ENCODE measurements at regions not wholly inside any gene's neighbourhood (a gene's known extent, or its start where the extent isn't known, plus 50 kb on each side); places are given as distances from the start of the nearest gene placed in this dataset.
"Not testable (repeated sequence)": the region's sequence is repeated elsewhere in the genome, so short reads cannot be mapped to it uniquely, and the experiment has no call there.

DNA sequence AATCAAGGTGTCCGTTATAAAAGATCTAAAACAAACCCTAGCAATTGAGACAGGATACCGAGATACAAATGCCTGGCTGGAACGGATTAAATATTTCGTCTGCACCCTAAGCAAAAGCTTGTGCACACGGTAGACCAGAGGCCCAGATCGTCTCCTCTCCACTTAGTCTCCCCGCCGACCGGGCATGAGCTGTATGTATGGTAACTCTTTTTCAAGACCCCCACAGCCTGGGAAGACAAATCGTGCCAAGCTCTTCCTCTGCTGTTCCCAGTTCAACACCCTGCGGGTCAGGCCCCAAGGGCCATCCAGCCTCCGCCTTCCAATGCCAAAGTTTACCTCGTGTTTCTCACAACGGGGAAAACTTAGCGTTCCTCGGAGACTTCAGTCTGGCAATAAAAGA is 285.7 kb upstream of the GALNT17 start:
- DNase-seq (ENCODE audit: low read depth in 2 of 2): no peak

DNA sequence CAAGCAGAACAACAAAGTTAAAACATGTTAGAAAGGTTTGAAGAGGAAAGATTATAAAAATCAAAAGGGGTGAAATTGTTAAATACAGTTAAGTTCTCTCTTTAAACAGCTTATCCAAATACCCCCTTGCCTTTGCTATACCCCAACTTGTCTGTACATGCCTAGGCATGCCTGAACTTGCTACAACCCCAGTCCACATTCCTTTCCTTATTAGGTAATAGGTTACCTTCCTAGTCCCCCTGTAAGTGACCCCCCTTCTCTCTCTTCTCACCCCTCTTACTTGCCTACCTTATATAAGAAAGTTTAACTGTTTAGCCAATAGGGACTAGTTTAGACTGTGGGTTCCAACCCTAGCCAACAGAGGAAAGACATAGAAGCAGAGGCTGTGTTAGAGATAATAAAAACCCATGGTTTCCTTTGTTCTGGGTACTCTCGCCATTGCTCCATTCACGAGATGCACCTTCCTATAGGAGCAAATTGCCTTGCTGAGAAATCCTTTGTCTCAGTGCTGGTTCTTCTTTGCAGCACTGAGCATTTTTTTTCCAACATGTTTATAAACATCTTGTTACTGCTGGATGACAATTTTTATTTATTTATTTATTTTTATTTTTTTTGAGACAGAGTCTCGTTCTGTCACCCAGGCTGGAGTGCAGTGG is 282.2 kb upstream of the GALNT17 start:
- DNase-seq (ENCODE audit: low read depth in 2 of 2): no peak

- no peak for DNase-seq (ENCODE audit: low read depth in 2 of 2)
These were observed 276.6 kb upstream of the GALNT17 start for GRCh38 chr7:70855373-70855772.

GRCh38 chr7:70856901-70857630 is 274.9 kb upstream of the GALNT17 start:
- peak; percentile 44 to 55 for DNase-seq (ENCODE audit: low read depth in 2 of 2)

- no peak for DNase-seq (ENCODE audit: low read depth in 2 of 2)
These were observed 274.0 kb upstream of the GALNT17 start for GRCh38 chr7:70857793-70858545.

- no peak for DNase-seq (ENCODE audit: low read depth in 2 of 2)
These were observed 264.4 kb upstream of the GALNT17 start for GRCh38 chr7:70867513-70867912.

GRCh38 chr7:70870349-70870748 is 261.6 kb upstream of the GALNT17 start:
- no peak for DNase-seq (ENCODE audit: low read depth in 2 of 2)

DNA sequence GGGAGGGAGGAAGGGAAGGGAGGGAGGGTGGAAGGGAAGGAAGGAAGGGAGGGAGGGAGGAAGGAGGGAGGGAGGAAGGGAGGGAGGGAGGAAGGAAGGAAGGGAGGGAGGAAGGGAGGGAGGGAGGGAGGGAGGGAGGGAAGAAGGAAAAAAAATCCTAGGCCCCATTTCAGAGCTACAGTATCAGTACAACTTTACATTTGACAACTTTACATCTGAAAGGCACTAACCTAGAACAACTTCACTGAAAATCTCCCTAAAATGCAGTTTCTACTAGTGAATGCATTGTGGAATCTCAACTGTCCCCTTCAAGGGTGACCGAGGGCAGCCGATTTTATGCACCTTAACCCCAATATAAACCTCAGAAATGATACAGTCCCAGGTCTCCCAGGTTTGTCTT is 259.8 kb upstream of the GALNT17 start:
- DNase-seq (ENCODE audit: low read depth in 2 of 2): no peak

DNA sequence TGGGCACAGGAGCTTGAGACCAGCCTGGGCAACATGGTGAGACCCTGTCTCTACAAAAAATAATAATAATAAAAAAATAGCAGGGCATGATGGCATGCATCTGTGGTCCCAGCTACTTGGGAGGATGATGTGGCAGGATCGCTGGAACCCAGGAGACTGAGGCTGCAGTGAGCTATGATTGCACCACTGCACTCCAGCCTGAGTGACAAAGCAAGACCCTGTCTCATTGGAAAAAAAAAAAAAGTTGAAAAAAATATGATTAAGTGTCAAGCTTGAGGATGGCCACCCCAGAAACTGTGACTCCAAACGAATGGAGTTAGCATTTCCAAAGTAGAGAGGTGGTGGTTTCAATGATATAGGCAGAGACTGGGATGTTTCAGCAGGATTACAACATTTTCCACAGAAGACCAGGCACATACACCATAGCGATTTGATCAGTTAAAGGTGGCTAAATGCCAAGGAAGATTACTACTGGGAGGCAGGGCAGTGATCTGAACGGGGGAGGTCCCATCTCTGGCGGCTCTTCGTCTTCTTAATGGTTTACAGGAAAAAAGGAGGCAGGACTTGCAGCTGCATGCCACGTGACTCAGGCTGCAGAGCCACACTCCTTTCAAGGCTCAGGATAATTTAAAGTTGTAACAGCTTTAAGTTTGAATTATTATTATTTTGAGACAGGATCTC is 250.6 kb upstream of the GALNT17 start:
- no peak for DNase-seq (ENCODE audit: low read depth in 2 of 2)

DNA sequence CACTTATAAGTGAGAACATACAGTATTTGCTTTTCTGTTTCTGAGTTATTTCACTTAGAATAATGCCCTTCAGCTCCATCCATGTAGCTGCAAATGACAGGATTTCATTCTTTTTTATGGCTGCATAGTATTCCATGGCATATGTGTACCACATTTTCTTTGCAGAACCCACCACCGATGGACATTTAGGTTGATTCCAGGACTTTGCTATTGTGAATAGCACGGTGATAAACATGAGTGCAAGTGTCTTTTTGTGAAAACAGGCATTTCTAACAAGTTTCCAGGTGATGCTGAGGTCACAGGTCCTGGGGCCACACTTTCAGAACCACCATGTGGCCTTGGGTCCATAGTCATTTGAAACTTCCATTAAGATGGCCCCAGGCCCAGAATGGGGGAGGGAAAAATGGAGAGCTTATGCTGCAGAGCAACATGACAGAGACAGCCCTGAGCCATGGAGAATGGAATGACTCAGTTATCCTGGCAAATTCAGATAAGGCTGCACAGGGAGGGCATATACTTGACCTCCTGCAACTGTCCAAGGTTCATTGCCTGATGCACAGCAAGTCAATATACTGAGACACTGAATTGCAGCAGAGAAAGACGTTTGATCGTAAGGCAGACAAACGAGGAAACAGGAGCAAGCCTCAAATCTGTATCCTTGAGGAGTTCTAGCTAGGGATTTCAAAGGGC is 248.0 kb upstream of the GALNT17 start:
- no peak for DNase-seq (ENCODE audit: low read depth in 2 of 2)

DNA sequence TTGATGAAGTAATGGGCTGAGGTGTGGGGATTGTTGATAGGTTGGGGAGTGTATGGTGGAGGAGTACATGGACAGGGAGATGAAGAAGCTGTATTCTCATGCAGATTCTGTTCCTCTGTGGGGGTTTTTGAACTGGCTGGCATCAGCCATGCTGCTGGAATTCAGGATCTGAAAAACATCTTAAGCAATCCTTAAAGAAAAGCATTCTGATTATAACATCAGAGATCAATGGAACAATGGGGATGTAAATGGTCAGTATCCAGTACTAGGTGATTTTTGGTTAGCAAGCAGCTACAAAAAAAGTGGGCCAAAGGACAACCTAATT is 247.5 kb upstream of the GALNT17 start:
- no peak for DNase-seq (ENCODE audit: low read depth in 2 of 2)

DNA sequence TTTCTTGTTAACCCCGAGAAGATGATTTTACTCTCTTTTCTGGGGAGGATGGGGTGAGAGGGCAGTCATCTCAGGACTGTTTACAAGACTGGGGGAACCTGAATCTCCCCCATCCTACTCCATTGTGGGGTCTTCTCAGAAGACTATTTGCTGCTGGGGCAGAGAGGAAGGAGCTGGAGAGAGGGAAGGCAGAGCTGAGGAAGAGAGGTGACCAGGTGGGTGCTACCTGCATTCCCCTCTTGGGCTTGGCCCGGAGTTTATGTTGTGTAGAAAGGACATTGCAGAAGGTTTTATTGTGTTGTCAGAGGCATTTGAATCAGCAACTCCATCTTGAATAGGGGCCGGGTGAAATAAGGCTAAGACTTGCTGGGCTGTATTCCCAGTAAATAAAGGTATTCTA is 247.1 kb upstream of the GALNT17 start:
- DNase-seq (ENCODE audit: low read depth in 2 of 2): no peak

GRCh38 chr7:70886547-70886946 is 245.4 kb upstream of the GALNT17 start:
- DNase-seq (ENCODE audit: low read depth in 2 of 2): no peak

- no peak for DNase-seq (ENCODE audit: low read depth in 2 of 2)
These were observed 244.8 kb upstream of the GALNT17 start for GRCh38 chr7:70887186-70887585.

DNA sequence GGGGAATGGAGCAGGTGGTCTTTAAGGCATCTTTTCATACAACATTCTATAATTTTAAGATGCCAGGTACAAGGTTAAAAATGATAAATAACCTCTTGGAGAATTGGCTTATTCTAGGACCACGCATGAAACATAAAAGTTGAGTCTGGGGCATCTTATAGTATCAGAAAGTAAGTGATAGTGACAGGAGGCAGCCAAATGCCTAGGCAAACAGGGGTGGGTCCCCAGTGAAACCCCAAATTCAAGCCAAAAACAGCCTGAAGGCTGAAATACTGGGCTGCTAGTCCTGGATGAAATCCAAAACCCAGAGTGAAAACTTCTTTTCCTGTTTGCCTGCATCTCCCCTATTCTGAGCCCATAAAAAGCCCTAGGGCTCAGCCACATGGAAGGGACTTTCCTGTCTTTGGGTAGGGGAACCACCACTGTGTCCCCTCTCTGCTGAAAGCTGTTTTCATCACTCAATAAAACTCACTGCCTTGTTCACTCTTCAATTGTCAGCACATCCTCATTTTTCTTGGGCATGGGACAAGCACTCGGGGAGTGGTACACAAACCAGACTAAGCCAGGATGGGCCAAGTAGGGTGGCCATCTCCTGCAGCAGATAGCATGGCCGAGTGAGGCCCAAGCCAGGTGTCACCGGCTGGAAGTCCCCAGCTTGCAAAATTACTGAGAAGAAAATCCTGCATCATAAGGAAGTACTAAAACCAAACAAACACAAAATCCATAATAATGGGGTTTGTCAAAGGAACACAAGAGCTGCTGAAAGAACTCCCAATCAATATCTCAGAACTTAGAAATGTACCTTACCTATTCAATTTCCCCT is 241.6 kb upstream of the GALNT17 start:
- DNase-seq (ENCODE audit: low read depth in 2 of 2): no peak

- DNase-seq (ENCODE audit: low read depth in 2 of 2): no peak
These were observed 238.5 kb upstream of the GALNT17 start for GRCh38 chr7:70893422-70893821.

- no peak for DNase-seq (ENCODE audit: low read depth in 2 of 2)
These were observed 237.8 kb upstream of the GALNT17 start for GRCh38 chr7:70893971-70894715.

DNA sequence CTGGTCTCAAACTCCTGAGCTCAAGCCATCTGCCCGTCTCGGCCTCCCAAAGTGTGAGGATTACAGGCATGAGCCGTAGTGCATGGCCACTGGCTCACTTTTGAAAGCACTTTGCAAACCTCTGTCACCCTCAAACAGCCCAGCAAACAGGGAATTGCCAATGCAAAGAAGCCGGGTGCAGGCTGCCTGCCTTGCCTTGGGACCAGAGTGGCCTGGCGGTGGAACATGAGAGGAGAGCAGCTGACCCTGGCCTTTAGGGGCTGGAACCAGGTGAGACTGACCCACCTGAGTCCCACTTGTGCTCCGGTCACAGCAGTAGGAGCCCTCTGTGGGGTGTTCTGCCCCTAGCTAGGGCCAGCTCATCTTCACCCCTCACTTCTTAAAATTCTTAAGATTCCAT is 237.1 kb upstream of the GALNT17 start:
- no peak for DNase-seq (ENCODE audit: low read depth in 2 of 2)

DNA sequence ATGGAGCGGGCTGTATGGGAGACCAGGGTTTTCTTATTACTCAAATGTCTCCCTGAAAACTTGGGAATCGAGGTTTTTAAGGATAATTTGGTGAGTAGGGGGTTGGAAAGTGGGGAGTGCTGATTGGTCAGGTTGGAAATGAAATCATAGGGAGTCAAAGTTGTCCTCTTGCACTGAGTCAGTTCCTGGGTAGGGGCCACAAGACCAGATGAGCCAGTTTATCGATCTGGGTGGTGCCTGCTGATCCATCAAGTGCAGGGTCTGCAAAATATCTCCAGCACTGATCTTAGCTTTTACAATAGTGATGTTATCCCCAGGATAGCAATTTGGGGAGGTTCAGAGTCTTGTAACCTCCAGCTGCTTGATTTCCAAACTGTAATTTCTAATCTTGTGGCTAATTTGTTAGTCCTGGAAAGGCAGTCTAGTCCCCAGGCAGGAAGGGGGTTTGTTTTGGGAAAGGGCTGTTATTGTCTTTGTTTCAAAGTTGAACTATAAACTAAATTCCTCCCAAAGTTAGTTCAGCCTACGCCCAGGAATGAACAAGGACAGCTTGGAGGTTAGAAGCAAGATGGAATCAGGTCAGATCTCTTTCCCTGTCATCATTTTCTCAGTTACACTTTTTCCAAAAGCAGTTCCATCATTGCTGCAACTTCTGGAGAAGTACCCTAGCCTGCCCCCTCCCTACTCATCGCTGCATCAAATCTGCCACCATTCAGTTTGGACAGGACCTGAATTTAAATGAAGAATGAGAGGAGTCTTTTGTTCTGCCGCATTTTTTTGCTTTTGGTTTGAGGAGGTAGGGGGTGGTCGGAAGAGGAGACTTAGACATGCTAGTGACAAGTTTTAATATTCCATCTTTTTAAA is 236.4 kb upstream of the GALNT17 start:
- DNase-seq (ENCODE audit: low read depth in 2 of 2): not testable (repeated sequence)

Data from stimulated activated CD8-positive, alpha-beta memory T cell treated with anti-CD3 and anti-CD28 coated beads, Interleukin-2, amount 100 ng/mL, for 48 hours (primary cell).